ENCODE measurements at regions not wholly inside any gene's neighbourhood (a gene's known extent, or its start where the extent isn't known, plus 50 kb on each side); places are given as distances from the start of the nearest gene placed in this dataset.

DNA sequence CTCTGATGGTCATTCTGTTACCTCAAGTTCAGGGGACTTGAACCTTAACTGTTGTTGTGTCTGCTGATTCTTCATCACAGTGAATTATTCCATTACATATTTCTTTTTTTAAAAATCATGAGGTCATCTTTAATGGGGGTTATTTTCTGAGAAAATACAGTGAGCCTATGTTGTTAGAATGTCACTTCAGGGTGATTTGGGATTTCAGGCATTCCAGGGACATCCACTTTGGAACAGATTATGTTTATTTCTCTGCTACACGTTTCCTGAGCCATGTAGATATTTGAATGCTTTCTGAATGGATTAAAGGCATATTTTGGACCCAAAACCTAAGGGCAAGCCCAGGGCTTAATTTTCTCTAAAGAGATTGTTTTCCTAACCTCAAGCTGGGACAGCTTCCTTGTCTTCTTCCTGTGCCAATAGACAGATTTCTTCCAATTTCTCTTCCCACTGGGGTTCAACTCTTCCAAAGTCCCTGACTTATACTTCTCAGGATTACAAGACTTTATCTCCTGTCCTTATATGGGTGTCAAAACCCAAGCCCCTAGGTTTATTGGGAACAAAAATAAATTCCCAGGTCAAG lies 271.7 kb downstream of the ARHGAP12 start:
- TF ChIP-seq EP300 (IDR thresholded peaks at IDR 0.05) (no peak), POLR2A (IDR thresholded peaks at IDR 0.05) (no peak)
- TF ChIP-seq, protein P1, sequence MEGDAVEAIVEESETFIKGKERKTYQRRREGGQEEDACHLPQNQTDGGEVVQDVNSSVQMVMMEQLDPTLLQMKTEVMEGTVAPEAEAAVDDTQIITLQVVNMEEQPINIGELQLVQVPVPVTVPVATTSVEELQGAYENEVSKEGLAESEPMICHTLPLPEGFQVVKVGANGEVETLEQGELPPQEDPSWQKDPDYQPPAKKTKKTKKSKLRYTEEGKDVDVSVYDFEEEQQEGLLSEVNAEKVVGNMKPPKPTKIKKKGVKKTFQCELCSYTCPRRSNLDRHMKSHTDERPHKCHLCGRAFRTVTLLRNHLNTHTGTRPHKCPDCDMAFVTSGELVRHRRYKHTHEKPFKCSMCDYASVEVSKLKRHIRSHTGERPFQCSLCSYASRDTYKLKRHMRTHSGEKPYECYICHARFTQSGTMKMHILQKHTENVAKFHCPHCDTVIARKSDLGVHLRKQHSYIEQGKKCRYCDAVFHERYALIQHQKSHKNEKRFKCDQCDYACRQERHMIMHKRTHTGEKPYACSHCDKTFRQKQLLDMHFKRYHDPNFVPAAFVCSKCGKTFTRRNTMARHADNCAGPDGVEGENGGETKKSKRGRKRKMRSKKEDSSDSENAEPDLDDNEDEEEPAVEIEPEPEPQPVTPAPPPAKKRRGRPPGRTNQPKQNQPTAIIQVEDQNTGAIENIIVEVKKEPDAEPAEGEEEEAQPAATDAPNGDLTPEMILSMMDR (IDR thresholded peaks at IDR 0.05), result no peak

Measured in gastroesophageal sphincter (tissue), 3 donors.